ENCODE measurements at regions not wholly inside any gene's neighbourhood (a gene's known extent, or its start where the extent isn't known, plus 50 kb on each side); places are given as distances from the start of the nearest gene placed in this dataset.
A peak's percentile ranks its signal among the peaks of the same experiment; 100 is the strongest.

DNA sequence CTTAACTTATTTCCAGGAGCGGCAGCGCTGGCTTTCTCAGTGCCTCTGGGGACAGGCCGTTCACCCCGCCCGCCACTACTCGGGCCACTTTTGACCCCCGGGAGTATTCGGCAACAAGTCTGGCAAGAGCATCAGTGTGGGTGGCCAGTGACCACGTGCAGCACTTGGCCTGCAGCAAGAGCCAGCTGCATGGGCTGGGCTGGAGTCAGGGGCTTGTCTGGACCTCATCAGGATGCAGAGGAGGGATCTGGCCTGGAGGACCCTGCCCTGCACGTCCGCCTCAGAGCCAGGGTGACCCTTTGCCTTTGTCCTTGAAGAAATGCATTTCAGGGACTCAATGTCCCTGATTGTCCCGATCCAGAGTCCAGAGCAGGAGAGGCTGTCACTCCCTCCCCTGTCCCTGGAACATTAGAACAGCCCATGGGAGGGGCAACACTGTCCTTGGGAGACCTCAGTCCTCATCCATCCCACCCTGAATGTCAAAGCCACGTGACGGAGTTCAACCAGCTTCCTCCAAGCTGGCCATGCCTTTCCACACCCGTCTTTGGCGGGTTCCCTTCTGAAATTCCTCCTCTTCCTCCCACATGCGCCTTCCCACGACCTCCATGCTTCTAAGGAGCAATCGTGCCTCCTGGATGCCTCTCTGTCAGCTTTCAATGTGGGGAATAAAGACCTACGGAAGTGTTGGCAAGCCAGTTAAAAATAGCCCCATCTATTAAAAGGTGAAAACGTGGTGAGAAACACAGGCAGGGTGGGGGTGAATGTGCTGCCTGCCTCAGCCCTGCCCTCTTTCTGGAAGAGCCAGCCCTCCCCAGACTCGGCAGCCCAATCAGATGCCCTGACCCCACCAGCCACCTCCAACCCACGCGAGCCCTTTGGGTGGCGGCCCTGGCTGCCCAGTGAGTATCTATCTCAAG is 99.0 kb downstream of the OLFM1 start:
- H2BK12ac ChIP-seq (ENCODE audit: low read length in 2 of 2): no peak overlapping the region
- no peak overlapping the region for H4K8ac ChIP-seq (ENCODE audit: low read length)
- 70% methylated on average over 22 of the region's 25 CpGs for WGBS
- H2AFZ ChIP-seq (ENCODE audit: low read depth, low read length): no peak overlapping the region
- no peak overlapping the region for H3K23ac ChIP-seq (ENCODE audit: low read length in 2 of 2)
- no peak overlapping the region for H3K9ac ChIP-seq (ENCODE audit: low read length)
- no peaks in the 10 kb centered on the region for H3K9me3 ChIP-seq (ENCODE audit: control insufficient read depth, low read length)
- H3K4me2 ChIP-seq (ENCODE audit: low read length, poor library complexity, severe bottlenecking): no peak overlapping the region
- H2BK15ac ChIP-seq (ENCODE audit: low read depth, poor library complexity, severe bottlenecking): no peak overlapping the region
- no peaks in the 10 kb centered on the region for H3K4me1 ChIP-seq (ENCODE audit: control insufficient read depth, insufficient read depth, low read depth, low read length)
- H4K91ac ChIP-seq (ENCODE audit: low read length): no peak overlapping the region
- H3K27ac ChIP-seq (ENCODE audit: low read length, poor library complexity, severe bottlenecking): no peak overlapping the region
- H3K79me1 ChIP-seq (replicated peaks; ENCODE audit: low read length, poor library complexity, severe bottlenecking): no peaks in the 10 kb centered on the region
- peaks cover 0 to 66% of the 10 kb centered on the region in 2 experiments for H3K27me3 ChIP-seq (ENCODE audit: control insufficient read depth in 1 of 2, insufficient read depth in 1 of 2, low read length in 2 of 2)
- no peak overlapping the region for H3K14ac ChIP-seq (ENCODE audit: low read length in 2 of 2)
- no peak overlapping the region for H2BK120ac ChIP-seq (ENCODE audit: low read depth, low read length)
- H3K18ac ChIP-seq (ENCODE audit: low read depth in 1 of 2, low read length in 2 of 2): no peak overlapping the region
- no peak overlapping the region for H2BK5ac ChIP-seq (ENCODE audit: low read depth, low read length, poor library complexity, severe bottlenecking)
- H3K36me3 ChIP-seq (ENCODE audit: control insufficient read depth in 1 of 2, insufficient read depth in 2 of 2, low read depth in 1 of 2, low read length in 2 of 2): no peaks in the 10 kb centered on the region
- H2AK5ac ChIP-seq (ENCODE audit: low read length, severe bottlenecking): no peak overlapping the region
- no peak overlapping the region for H3K4ac ChIP-seq (ENCODE audit: low read depth in 1 of 2, low read length in 2 of 2)
- no peak for DNase-seq
- no peak overlapping the region for H3K4me3 ChIP-seq (ENCODE audit: insufficient read depth in 1 of 2, low read depth in 1 of 2, low read length in 2 of 2)

DNA sequence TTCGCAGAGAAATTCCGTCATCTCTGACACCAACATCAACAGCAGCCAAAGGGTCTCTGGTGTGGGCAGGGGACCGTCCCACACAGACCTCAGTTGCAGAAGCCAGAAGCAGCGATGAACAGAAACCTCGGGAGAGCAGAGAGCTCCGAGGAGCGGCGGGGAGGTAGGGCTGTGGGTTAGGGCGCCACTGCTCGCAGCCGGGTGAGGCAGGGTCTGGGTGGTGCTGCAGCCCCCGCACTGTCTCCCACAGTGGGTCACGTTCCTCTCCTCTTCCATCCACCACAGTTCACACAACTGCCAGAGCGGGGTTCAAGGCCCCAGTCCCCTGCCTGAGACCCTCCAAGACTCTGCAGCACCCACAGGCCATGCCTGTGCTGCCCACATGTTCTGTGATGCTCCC is 99.9 kb downstream of the OLFM1 start:
- WGBS: 83% methylated on average over 14 of the region's 14 CpGs
- Histone ChIP-seq H2BK12ac (ENCODE audit: low read length in 2 of 2) (no peak overlapping the region), H2BK5ac (ENCODE audit: low read depth, low read length, poor library complexity, severe bottlenecking) (no peak overlapping the region), H4K8ac (ENCODE audit: low read length) (no peak overlapping the region), H3K9me3 (ENCODE audit: control insufficient read depth, low read length) (no peaks in the 10 kb centered on the region), H3K27ac (ENCODE audit: low read length, poor library complexity, severe bottlenecking) (no peak overlapping the region), H4K91ac (ENCODE audit: low read length) (no peak overlapping the region), H3K4me2 (ENCODE audit: low read length, poor library complexity, severe bottlenecking) (no peak overlapping the region), H3K4ac (ENCODE audit: low read depth in 1 of 2, low read length in 2 of 2) (no peak overlapping the region), H3K18ac (ENCODE audit: low read depth in 1 of 2, low read length in 2 of 2) (no peak overlapping the region), H2AFZ (ENCODE audit: low read depth, low read length) (no peak overlapping the region), H3K4me1 (ENCODE audit: control insufficient read depth, insufficient read depth, low read depth, low read length) (no peaks in the 10 kb centered on the region), H2BK120ac (ENCODE audit: low read depth, low read length) (no peak overlapping the region), H3K23ac (ENCODE audit: low read length in 2 of 2) (no peak overlapping the region), H3K14ac (ENCODE audit: low read length in 2 of 2) (no peak overlapping the region), H3K9ac (ENCODE audit: low read length) (no peak overlapping the region), H3K79me1 (replicated peaks; ENCODE audit: low read length, poor library complexity, severe bottlenecking) (no peaks in the 10 kb centered on the region), H3K27me3 (ENCODE audit: control insufficient read depth in 1 of 2, insufficient read depth in 1 of 2, low read length in 2 of 2) (peaks cover 0 to 66% of the 10 kb centered on the region in 2 experiments), H3K4me3 (ENCODE audit: insufficient read depth in 1 of 2, low read depth in 1 of 2, low read length in 2 of 2) (no peak overlapping the region), H3K36me3 (ENCODE audit: control insufficient read depth in 1 of 2, insufficient read depth in 2 of 2, low read depth in 1 of 2, low read length in 2 of 2) (no peaks in the 10 kb centered on the region), H2BK15ac (ENCODE audit: low read depth, poor library complexity, severe bottlenecking) (no peak overlapping the region), H2AK5ac (ENCODE audit: low read length, severe bottlenecking) (no peak overlapping the region)
- DNase-seq: no peak

DNA sequence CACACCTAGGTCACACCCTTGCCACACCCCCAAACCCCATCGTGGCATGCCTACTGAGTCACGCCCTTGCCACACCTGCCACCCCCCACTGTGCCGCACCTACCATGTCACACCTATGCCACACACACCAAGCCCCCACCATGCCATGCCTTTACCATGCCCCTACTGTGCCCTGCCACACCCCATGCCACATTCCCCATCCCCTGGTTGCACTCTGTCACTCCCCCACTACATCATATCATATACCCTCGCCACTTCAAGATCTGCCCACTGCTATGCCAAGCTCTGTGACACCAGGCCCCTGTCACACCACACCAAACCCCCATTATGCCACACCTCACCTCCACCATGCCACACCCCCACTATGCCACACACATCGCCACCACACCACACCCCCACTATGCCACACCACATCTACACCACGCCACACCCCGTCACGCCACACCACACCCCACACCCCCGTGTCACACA is 101.2 kb downstream of the OLFM1 start:
- Histone ChIP-seq H2BK5ac (ENCODE audit: low read depth, low read length, poor library complexity, severe bottlenecking) (no peak overlapping the region), H2BK15ac (ENCODE audit: low read depth, poor library complexity, severe bottlenecking) (no peak overlapping the region), H3K79me1 (replicated peaks; ENCODE audit: low read length, poor library complexity, severe bottlenecking) (no peaks in the 10 kb centered on the region), H3K4me1 (ENCODE audit: control insufficient read depth, insufficient read depth, low read depth, low read length) (no peaks in the 10 kb centered on the region), H3K27me3 (ENCODE audit: control insufficient read depth in 1 of 2, insufficient read depth in 1 of 2, low read length in 2 of 2) (peaks cover 0 to 66% of the 10 kb centered on the region in 2 experiments), H3K4me2 (ENCODE audit: low read length, poor library complexity, severe bottlenecking) (no peak overlapping the region), H3K18ac (ENCODE audit: low read depth in 1 of 2, low read length in 2 of 2) (no peak overlapping the region), H2BK120ac (ENCODE audit: low read depth, low read length) (no peak overlapping the region), H4K91ac (ENCODE audit: low read length) (peak overlapping the region; percentile 11), H2AFZ (ENCODE audit: low read depth, low read length) (no peak overlapping the region), H2BK12ac (ENCODE audit: low read length in 2 of 2) (no peak overlapping the region), H3K9me3 (ENCODE audit: control insufficient read depth, low read length) (no peaks in the 10 kb centered on the region), H3K14ac (ENCODE audit: low read length in 2 of 2) (no peak overlapping the region), H3K4me3 (ENCODE audit: insufficient read depth in 1 of 2, low read depth in 1 of 2, low read length in 2 of 2) (no peak overlapping the region), H3K9ac (ENCODE audit: low read length) (no peak overlapping the region), H3K4ac (ENCODE audit: low read depth in 1 of 2, low read length in 2 of 2) (no peak overlapping the region), H4K8ac (ENCODE audit: low read length) (no peak overlapping the region), H3K27ac (ENCODE audit: low read length, poor library complexity, severe bottlenecking) (no peak overlapping the region), H3K23ac (ENCODE audit: low read length in 2 of 2) (no peak overlapping the region), H3K36me3 (ENCODE audit: control insufficient read depth in 1 of 2, insufficient read depth in 2 of 2, low read depth in 1 of 2, low read length in 2 of 2) (no peaks in the 10 kb centered on the region), H2AK5ac (ENCODE audit: low read length, severe bottlenecking) (no peak overlapping the region)
- DNase-seq: no peak
- 83% methylated on average over 9 of the region's 9 CpGs for WGBS

DNA sequence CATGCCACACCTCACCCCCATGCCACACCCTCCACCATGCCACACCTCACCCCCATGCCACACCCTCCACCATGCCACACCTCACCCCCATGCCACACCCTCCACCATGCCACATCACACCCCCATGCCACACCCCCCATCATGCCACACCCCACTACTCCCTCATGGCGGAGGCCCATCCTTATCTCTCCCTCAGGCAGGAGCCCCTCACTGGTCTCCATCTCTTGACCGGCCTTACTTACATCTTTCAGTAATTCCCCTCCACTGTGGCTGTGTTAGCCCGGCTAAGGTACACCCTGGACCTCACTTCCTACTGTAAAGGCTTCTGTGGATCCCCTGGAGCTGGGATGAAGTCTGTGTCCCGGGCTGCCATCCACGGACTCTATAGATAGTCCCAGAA is 102.0 kb downstream of the OLFM1 start:
- Histone ChIP-seq H2BK120ac (ENCODE audit: low read depth, low read length) (no peak overlapping the region), H3K4me2 (ENCODE audit: low read length, poor library complexity, severe bottlenecking) (no peak overlapping the region), H2BK15ac (ENCODE audit: low read depth, poor library complexity, severe bottlenecking) (no peak overlapping the region), H3K14ac (ENCODE audit: low read length in 2 of 2) (no peak overlapping the region), H3K9ac (ENCODE audit: low read length) (no peak overlapping the region), H2BK12ac (ENCODE audit: low read length in 2 of 2) (no peak overlapping the region), H4K91ac (ENCODE audit: low read length) (no peak overlapping the region), H3K79me1 (replicated peaks; ENCODE audit: low read length, poor library complexity, severe bottlenecking) (no peaks in the 10 kb centered on the region), H2AK5ac (ENCODE audit: low read length, severe bottlenecking) (no peak overlapping the region), H2BK5ac (ENCODE audit: low read depth, low read length, poor library complexity, severe bottlenecking) (no peak overlapping the region), H3K27me3 (ENCODE audit: control insufficient read depth in 1 of 2, insufficient read depth in 1 of 2, low read length in 2 of 2) (peaks cover 0 to 63% of the 10 kb centered on the region in 2 experiments), H3K36me3 (ENCODE audit: control insufficient read depth in 1 of 2, insufficient read depth in 2 of 2, low read depth in 1 of 2, low read length in 2 of 2) (no peaks in the 10 kb centered on the region), H3K23ac (ENCODE audit: low read length in 2 of 2) (no peak overlapping the region), H2AFZ (ENCODE audit: low read depth, low read length) (no peak overlapping the region), H3K4me3 (ENCODE audit: insufficient read depth in 1 of 2, low read depth in 1 of 2, low read length in 2 of 2) (no peak overlapping the region), H3K4me1 (ENCODE audit: control insufficient read depth, insufficient read depth, low read depth, low read length) (no peaks in the 10 kb centered on the region), H3K9me3 (ENCODE audit: control insufficient read depth, low read length) (no peaks in the 10 kb centered on the region), H3K18ac (ENCODE audit: low read depth in 1 of 2, low read length in 2 of 2) (no peak overlapping the region), H3K4ac (ENCODE audit: low read depth in 1 of 2, low read length in 2 of 2) (no peak overlapping the region), H4K8ac (ENCODE audit: low read length) (no peak overlapping the region), H3K27ac (ENCODE audit: low read length, poor library complexity, severe bottlenecking) (no peak overlapping the region)
- no peak for DNase-seq
- WGBS: 86% methylated on average over 5 of the region's 5 CpGs

Measured in mesenchymal stem cell (in vitro differentiated cells and primary cell).